WTC11 (cell line): ENCODE measurements at regions not wholly inside any gene's neighbourhood (a gene's known extent, or its start where the extent isn't known, plus 50 kb on each side); places are given as distances from the start of the nearest gene placed in this dataset.
A peak's percentile ranks its signal among the peaks of the same experiment; 100 is the strongest.

ENCODE experiments used
- ATAC-seq: fragments of 200-7000 bp; cut with Tn5 transposase; 2 replicates; pipeline ENCODE4 v1.10.0; 2021; ENCODE audit warnings: mild to moderate bottlenecking, moderate library complexity
- CTCF ChIA-PET: fragments of 300-600 bp; sonication (Branson Sonifier 250); formaldehyde crosslinking; loops from one replicate; lab custom pipeline; 2021; ENCODE audit warnings: antibody characterized with exemption; lab: Charles Lee
- POLR2A ChIA-PET: fragments of 350-600 bp; sonication (Branson Sonifier 250); formaldehyde crosslinking; loops from one replicate; lab custom pipeline; 2021; ENCODE audit warnings: antibody characterized with exemption; lab: Charles Lee
- DNase-seq: peaks from one replicate; pipeline ENCODE4 v3.0.0; 2021; ENCODE audit warnings: low spot score
- H3K27ac Mint-ChIP-seq: 2 replicates; pipeline ENCODE4 v1.8.0; 2021; ENCODE audit warnings: mixed read lengths
- H3K27me3 Mint-ChIP-seq: 2 replicates; pipeline ENCODE4 v1.8.0; 2021; ENCODE audit warnings: low read depth, mild to moderate bottlenecking, moderate library complexity, mixed read lengths
- H3K36me3 Mint-ChIP-seq: 2 replicates; pipeline ENCODE4 v1.8.0; 2021; ENCODE audit warnings: mixed read lengths
- H3K4me1 Mint-ChIP-seq: 2 replicates; pipeline ENCODE4 v1.8.0; 2022; ENCODE audit warnings: mixed read lengths
- H3K4me3 Mint-ChIP-seq: 2 replicates; pipeline ENCODE4 v1.8.0; 2021; ENCODE audit warnings: mild to moderate bottlenecking, moderate library complexity, mixed read lengths
- H3K9me3 Mint-ChIP-seq: 2 replicates; pipeline ENCODE4 v1.8.0; 2021; ENCODE audit warnings: mixed read lengths
- AR ChIP-seq: fragments of 250-450 bp; sonication (Bioruptor Pico); IDR thresholded peaks from 2 replicates; pipeline ENCODE4 v1.9.0; 2021; ENCODE audit warnings: mild to moderate bottlenecking
- ATF1 ChIP-seq: sonication (generic); formaldehyde crosslinking; IDR thresholded peaks from 2 replicates; pipeline ENCODE4 v1.8.1; 2023; ENCODE audit warnings: mild to moderate bottlenecking, moderate library complexity, missing genetic modification reagents
- CDX4 ChIP-seq: fragments of 250-450 bp; sonication (Bioruptor Pico); IDR thresholded peaks from 2 replicates; pipeline ENCODE4 v1.9.0; 2021; ENCODE audit warnings: moderate library complexity, mild to moderate bottlenecking, inconsistent platforms, borderline replicate concordance
- E2F1 ChIP-seq: sonication (generic); formaldehyde crosslinking; IDR thresholded peaks from 2 replicates; pipeline ENCODE4 v1.8.0; 2022; ENCODE audit warnings: mild to moderate bottlenecking, missing genetic modification reagents
- ELF4 ChIP-seq: sonication (generic); formaldehyde crosslinking; IDR thresholded peaks from 2 replicates; pipeline ENCODE4 v1.8.1; 2022; ENCODE audit warnings: low read depth, mild to moderate bottlenecking, moderate library complexity, missing genetic modification reagents
- ESRRA ChIP-seq: sonication (generic); formaldehyde crosslinking; IDR thresholded peaks from 2 replicates; pipeline ENCODE4 v1.8.1; 2022; ENCODE audit warnings: mild to moderate bottlenecking, missing genetic modification reagents, borderline replicate concordance
- FOXP4 ChIP-seq: sonication (generic); formaldehyde crosslinking; IDR thresholded peaks from 2 replicates; pipeline ENCODE4 v1.8.0; 2022; ENCODE audit warnings: mild to moderate bottlenecking, missing genetic modification reagents
- GABPB1 ChIP-seq: sonication (generic); formaldehyde crosslinking; IDR thresholded peaks from 2 replicates; pipeline ENCODE4 v1.8.1; 2023; ENCODE audit warnings: mild to moderate bottlenecking, missing genetic modification reagents
- GTF2I ChIP-seq: fragments of 250-450 bp; sonication (Bioruptor Pico); conservative IDR thresholded peaks from 2 replicates; pipeline ENCODE4 v1.4.0; 2021; ENCODE audit warnings: mild to moderate bottlenecking
- IRF2 ChIP-seq: sonication (generic); formaldehyde crosslinking; IDR thresholded peaks from 2 replicates; pipeline ENCODE4 v1.8.0; 2022; ENCODE audit warnings: low read depth, missing genetic modification reagents, borderline replicate concordance
- JAZF1 ChIP-seq: fragments of 250-450 bp; sonication (Bioruptor Pico); IDR thresholded peaks from 2 replicates; pipeline ENCODE4 v1.9.0; 2021; ENCODE audit warnings: moderate library complexity, mild to moderate bottlenecking, inconsistent platforms
- MLX ChIP-seq: sonication (generic); formaldehyde crosslinking; IDR thresholded peaks from 2 replicates; pipeline ENCODE4 v1.8.1; 2023; ENCODE audit warnings: mild to moderate bottlenecking, missing genetic modification reagents, moderate library complexity
- MXD4 ChIP-seq: fragments of 250-450 bp; sonication (Bioruptor Pico); IDR thresholded peaks from 2 replicates; pipeline ENCODE4 v1.8.0; 2021; ENCODE audit warnings: mild to moderate bottlenecking, moderate library complexity, borderline replicate concordance
- OVOL2 ChIP-seq: fragments of 250-450 bp; sonication (Bioruptor Pico); IDR thresholded peaks from 2 replicates; pipeline ENCODE4 v1.9.0; 2021; ENCODE audit warnings: mild to moderate bottlenecking, borderline replicate concordance
- RELA ChIP-seq: sonication (generic); formaldehyde crosslinking; IDR thresholded peaks from 2 replicates; pipeline ENCODE4 v1.8.1; 2022; ENCODE audit warnings: missing genetic modification reagents, mild to moderate bottlenecking, borderline replicate concordance
- SOX15 ChIP-seq: fragments of 250-450 bp; sonication (Bioruptor Pico); IDR thresholded peaks from 2 replicates; pipeline ENCODE4 v1.9.0; 2021; ENCODE audit warnings: mild to moderate bottlenecking
- TCF7 ChIP-seq: sonication (generic); formaldehyde crosslinking; IDR thresholded peaks from 2 replicates; pipeline ENCODE4 v1.8.0; 2022; ENCODE audit warnings: mild to moderate bottlenecking, low read depth, missing genetic modification reagents, moderate library complexity
- ZNF416 ChIP-seq: fragments of 250-450 bp; sonication (Bioruptor Pico); IDR thresholded peaks from 2 replicates; pipeline ENCODE4 v1.9.0; 2021; ENCODE audit warnings: mild to moderate bottlenecking, inconsistent platforms
- ZNF532 ChIP-seq: fragments of 250-450 bp; sonication (Bioruptor Pico); IDR thresholded peaks from 2 replicates; pipeline ENCODE4 v1.9.0; 2021; ENCODE audit warnings: mild to moderate bottlenecking, borderline replicate concordance

- H3K4me3 Mint-ChIP-seq: no peak overlapping the region
- DNase-seq (no peak), ATAC-seq (peak; percentile 89)
- H3K9me3 Mint-ChIP-seq: no peaks in the 10 kb centered on the region
- peaks cover 8% of the 10 kb centered on the region for H3K4me1 Mint-ChIP-seq
- H3K27me3 Mint-ChIP-seq: peaks cover 65% of the 10 kb centered on the region
- ChIA-PET POLR2A (interaction anchor here (0.6 kb wide), 1 partner anchor 9 kb away, joined by 5 read pairs; no protein-coding TSS in a partner anchor), CTCF (interaction anchor here (0.7 kb wide), 1 partner anchor 851 kb away, joined by 3 read pairs; no protein-coding TSS in a partner anchor)
- no peak overlapping the region for H3K27ac Mint-ChIP-seq
- no peak for TF ChIP-seq MXD4 (CRISPR knock-in tag)
- no peak for TF ChIP-seq JAZF1 (CRISPR knock-in tag)
- TF ChIP-seq CDX4 (CRISPR knock-in tag): no peak
- TF ChIP-seq E2F1 (CRISPR knock-in tag): no peak
- TF ChIP-seq RELA (CRISPR knock-in tag): no peak
- TF ChIP-seq ZNF416 (CRISPR knock-in tag): no peak
- no peak for TF ChIP-seq SOX15 (CRISPR knock-in tag)
- TF ChIP-seq ESRRA (CRISPR knock-in tag): no peak
- no peak for TF ChIP-seq IRF2 (CRISPR knock-in tag)
- TF ChIP-seq FOXP4: no peak
- no peak for TF ChIP-seq ZNF532 (CRISPR knock-in tag)
- TF ChIP-seq GTF2I (CRISPR knock-in tag): no peak
- no peak for TF ChIP-seq MLX (CRISPR knock-in tag)
- no peak for TF ChIP-seq OVOL2 (CRISPR knock-in tag)
- no peak for TF ChIP-seq ATF1 (CRISPR knock-in tag)
- TF ChIP-seq ELF4 (CRISPR knock-in tag): no peak
- TF ChIP-seq TCF7 (CRISPR knock-in tag): no peak
- no peak for TF ChIP-seq GABPB1 (CRISPR knock-in tag)
- H3K36me3 Mint-ChIP-seq: no peaks in the 10 kb centered on the region
These were observed 157.4 kb upstream of the NPHP3 start for GRCh38 chr3:132879656-132880055.

GRCh38 chr3:132874701-132875100, 152.5 kb upstream of the NPHP3 start:
- H3K4me3 Mint-ChIP-seq: no peak overlapping the region
- no peak overlapping the region for H3K27ac Mint-ChIP-seq
- no peaks in the 10 kb centered on the region for H3K9me3 Mint-ChIP-seq
- POLR2A ChIA-PET: no interaction called here
- TF ChIP-seq AR (no peak), E2F1 (CRISPR knock-in tag) (no peak)
- H3K36me3 Mint-ChIP-seq: no peaks in the 10 kb centered on the region
- DNase-seq (no peak), ATAC-seq (no peak)
- peaks cover 4% of the 10 kb centered on the region for H3K4me1 Mint-ChIP-seq
- H3K27me3 Mint-ChIP-seq: peaks cover 39% of the 10 kb centered on the region
- CTCF ChIA-PET: no interaction called here
